Activated T-helper 1 cell treated with anti-CD3 and anti-CD28 coated beads, Interleukin-12 subunit alpha, Interleukin-12 subunit beta, Interleukin-2, Interleukin-4 antibody, amounts not matched to agents 30 ng/mL and 10 ng/mL and 1 ng/mL, durations not matched to agents 14 hours and 24 hours and 36 hours (primary cell): ENCODE measurements at regions not wholly inside any gene's neighbourhood (a gene's known extent, or its start where the extent isn't known, plus 50 kb on each side); places are given as distances from the start of the nearest gene placed in this dataset.

Experiments
- DNase-seq: peaks from one replicate; pipeline ENCODE4 v3.0.0; 2021; ENCODE audit warnings: low spot score
- H3K27ac Mint-ChIP-seq: one replicate; pipeline ENCODE4 v1.8.0; 2021; ENCODE audit warnings: mild to moderate bottlenecking, mixed read lengths
- H3K27me3 Mint-ChIP-seq: one replicate; pipeline ENCODE4 v1.8.0; 2022; ENCODE audit warnings: mild to moderate bottlenecking, moderate library complexity, mixed read lengths; ENCODE audit not compliant: insufficient read depth
- H3K36me3 Mint-ChIP-seq: one replicate; pipeline ENCODE4 v1.8.0; 2021; ENCODE audit warnings: low read depth, mixed read lengths
- H3K4me1 Mint-ChIP-seq: one replicate; pipeline ENCODE4 v1.8.0; 2021; ENCODE audit warnings: low read depth, mixed read lengths
- H3K4me3 Mint-ChIP-seq: one replicate; pipeline ENCODE4 v1.8.0; 2021; ENCODE audit warnings: mild to moderate bottlenecking, moderate library complexity, mixed read lengths
- H3K9me3 Mint-ChIP-seq: one replicate; pipeline ENCODE4 v1.8.0; 2021; ENCODE audit warnings: mixed read lengths
- intact Hi-C: fragments of 100-400 bp; cut with micrococcal nuclease; formaldehyde crosslinking; loops from one replicate; pipeline ENCODE4 v1.15.1; 2024

- no peaks in the 10 kb centered on the region for H3K4me1 Mint-ChIP-seq
- peaks cover 23% of the 10 kb centered on the region for H3K9me3 Mint-ChIP-seq
- H3K27ac Mint-ChIP-seq, result no peak overlapping the region
- H3K27me3 Mint-ChIP-seq, result no peaks in the 10 kb centered on the region
- no peaks in the 10 kb centered on the region for H3K36me3 Mint-ChIP-seq
- intact Hi-C loops, result no loop called here
- H3K4me3 Mint-ChIP-seq, result no peak overlapping the region
- DNase-seq, result no peak
Measured at GRCh38 chr14:26928019-26928418, 330.2 kb upstream of the NOVA1 start.

GRCh38 chr14:26929361-26929760 lies 331.5 kb upstream of the NOVA1 start:
- Mint-ChIP-seq H3K27ac (no peak overlapping the region), H3K4me3 (no peak overlapping the region), H3K9me3 (peaks cover 30% of the 10 kb centered on the region), H3K27me3 (no peaks in the 10 kb centered on the region), H3K4me1 (no peaks in the 10 kb centered on the region), H3K36me3 (no peaks in the 10 kb centered on the region)
- no peak for DNase-seq
- intact Hi-C loops, result no loop called here

- Mint-ChIP-seq H3K4me1 (no peaks in the 10 kb centered on the region), H3K27ac (no peak overlapping the region), H3K27me3 (no peaks in the 10 kb centered on the region), H3K36me3 (no peaks in the 10 kb centered on the region), H3K4me3 (no peak overlapping the region), H3K9me3 (peaks cover 24% of the 10 kb centered on the region)
- DNase-seq, result no peak
- intact Hi-C loops, result no loop called here
Measured at GRCh38 chr14:26930576-26930975, 332.7 kb upstream of the NOVA1 start.

- Mint-ChIP-seq H3K4me3 (no peak overlapping the region), H3K27me3 (no peaks in the 10 kb centered on the region), H3K4me1 (no peaks in the 10 kb centered on the region), H3K36me3 (no peaks in the 10 kb centered on the region), H3K27ac (no peak overlapping the region), H3K9me3 (peaks cover 30% of the 10 kb centered on the region)
- intact Hi-C loops, result no loop called here
- DNase-seq, result no peak
Measured at GRCh38 chr14:26932606-26933005, 334.8 kb upstream of the NOVA1 start.

- no peak overlapping the region for H3K27ac Mint-ChIP-seq
- no peaks in the 10 kb centered on the region for H3K36me3 Mint-ChIP-seq
- DNase-seq, result no peak
- no peaks in the 10 kb centered on the region for H3K4me1 Mint-ChIP-seq
- intact Hi-C loops, result no loop called here
- no peaks in the 10 kb centered on the region for H3K27me3 Mint-ChIP-seq
- peaks cover 27% of the 10 kb centered on the region for H3K9me3 Mint-ChIP-seq
- H3K4me3 Mint-ChIP-seq, result no peak overlapping the region
Measured at GRCh38 chr14:26933431-26933830, 335.6 kb upstream of the NOVA1 start.

GRCh38 chr14:26934151-26934550 lies 336.3 kb upstream of the NOVA1 start:
- H3K9me3 Mint-ChIP-seq, result peaks cover 27% of the 10 kb centered on the region
- H3K4me1 Mint-ChIP-seq, result no peaks in the 10 kb centered on the region
- no peak overlapping the region for H3K27ac Mint-ChIP-seq

GRCh38 chr14:26935733-26936132 lies 337.9 kb upstream of the NOVA1 start:
- no peaks in the 10 kb centered on the region for H3K27me3 Mint-ChIP-seq
- intact Hi-C loops, result no loop called here

More at GRCh38 chr14:26934151-26934550, 336.3 kb upstream of the NOVA1 start:
- intact Hi-C loops, result no loop called here
- H3K27me3 Mint-ChIP-seq, result no peaks in the 10 kb centered on the region
- no peaks in the 10 kb centered on the region for H3K36me3 Mint-ChIP-seq
- no peak overlapping the region for H3K4me3 Mint-ChIP-seq
- no peak for DNase-seq

GRCh38 chr14:26938054-26938453 lies 340.2 kb upstream of the NOVA1 start:
- Mint-ChIP-seq H3K36me3 (no peaks in the 10 kb centered on the region), H3K27ac (no peak overlapping the region), H3K27me3 (no peaks in the 10 kb centered on the region), H3K4me1 (no peaks in the 10 kb centered on the region), H3K4me3 (no peak overlapping the region), H3K9me3 (peaks cover 28% of the 10 kb centered on the region)
- intact Hi-C loops, result no loop called here
- DNase-seq, result no peak

More at GRCh38 chr14:26935733-26936132, 337.9 kb upstream of the NOVA1 start:
- Mint-ChIP-seq H3K27ac (no peak overlapping the region), H3K4me3 (no peak overlapping the region), H3K36me3 (no peaks in the 10 kb centered on the region), H3K4me1 (no peaks in the 10 kb centered on the region), H3K9me3 (peaks cover 32% of the 10 kb centered on the region)
- no peak for DNase-seq

GRCh38 chr14:26939755-26940154 lies 341.9 kb upstream of the NOVA1 start:
- H3K27ac Mint-ChIP-seq, result no peak overlapping the region
- no peaks in the 10 kb centered on the region for H3K36me3 Mint-ChIP-seq
- H3K4me1 Mint-ChIP-seq, result no peaks in the 10 kb centered on the region
- intact Hi-C loops, result no loop called here
- no peak for DNase-seq
- peaks cover 31% of the 10 kb centered on the region for H3K9me3 Mint-ChIP-seq
- no peaks in the 10 kb centered on the region for H3K27me3 Mint-ChIP-seq
- no peak overlapping the region for H3K4me3 Mint-ChIP-seq

- Mint-ChIP-seq H3K4me1 (no peaks in the 10 kb centered on the region), H3K4me3 (no peak overlapping the region), H3K36me3 (no peaks in the 10 kb centered on the region), H3K9me3 (peaks cover 27% of the 10 kb centered on the region), H3K27ac (no peak overlapping the region), H3K27me3 (no peaks in the 10 kb centered on the region)
- no peak for DNase-seq
- intact Hi-C loops, result no loop called here
Measured at GRCh38 chr14:26941521-26941920, 343.7 kb upstream of the NOVA1 start.

- intact Hi-C loops, result no loop called here
- Mint-ChIP-seq H3K27me3 (no peaks in the 10 kb centered on the region), H3K9me3 (peaks cover 22% of the 10 kb centered on the region), H3K4me1 (no peaks in the 10 kb centered on the region), H3K4me3 (no peak overlapping the region), H3K27ac (no peak overlapping the region), H3K36me3 (no peaks in the 10 kb centered on the region)
- DNase-seq, result no peak
Measured at GRCh38 chr14:26947265-26947664, 349.4 kb upstream of the NOVA1 start.

- H3K4me3 Mint-ChIP-seq, result no peak overlapping the region
- no peak for DNase-seq
- intact Hi-C loops, result no loop called here
- H3K9me3 Mint-ChIP-seq, result peaks cover 25% of the 10 kb centered on the region
- no peak overlapping the region for H3K27ac Mint-ChIP-seq
- H3K27me3 Mint-ChIP-seq, result no peaks in the 10 kb centered on the region
- H3K4me1 Mint-ChIP-seq, result no peaks in the 10 kb centered on the region
- no peaks in the 10 kb centered on the region for H3K36me3 Mint-ChIP-seq
Measured at GRCh38 chr14:26959437-26959836, 361.6 kb upstream of the NOVA1 start.

GRCh38 chr14:26959972-26960660 lies 362.3 kb upstream of the NOVA1 start:
- H3K36me3 Mint-ChIP-seq, result no peaks in the 10 kb centered on the region
- no peak overlapping the region for H3K4me3 Mint-ChIP-seq
- no peak overlapping the region for H3K27ac Mint-ChIP-seq
- peaks cover 29% of the 10 kb centered on the region for H3K9me3 Mint-ChIP-seq
- no peak for DNase-seq
- H3K27me3 Mint-ChIP-seq, result no peaks in the 10 kb centered on the region
- no peaks in the 10 kb centered on the region for H3K4me1 Mint-ChIP-seq
- intact Hi-C loops, result no loop called here

- intact Hi-C loops, result no loop called here
- H3K27ac Mint-ChIP-seq, result no peak overlapping the region
- no peaks in the 10 kb centered on the region for H3K27me3 Mint-ChIP-seq
- H3K9me3 Mint-ChIP-seq, result peaks cover 27% of the 10 kb centered on the region
- no peak overlapping the region for H3K4me3 Mint-ChIP-seq
- no peaks in the 10 kb centered on the region for H3K4me1 Mint-ChIP-seq
- DNase-seq, result no peak
- H3K36me3 Mint-ChIP-seq, result no peaks in the 10 kb centered on the region
Measured at GRCh38 chr14:26963711-26964110, 365.9 kb upstream of the NOVA1 start.
